ENCODE measurements at regions not wholly inside any gene's neighbourhood (a gene's known extent, or its start where the extent isn't known, plus 50 kb on each side); places are given as distances from the start of the nearest gene placed in this dataset.
A peak's percentile ranks its signal among the peaks of the same experiment; 100 is the strongest.

DNA sequence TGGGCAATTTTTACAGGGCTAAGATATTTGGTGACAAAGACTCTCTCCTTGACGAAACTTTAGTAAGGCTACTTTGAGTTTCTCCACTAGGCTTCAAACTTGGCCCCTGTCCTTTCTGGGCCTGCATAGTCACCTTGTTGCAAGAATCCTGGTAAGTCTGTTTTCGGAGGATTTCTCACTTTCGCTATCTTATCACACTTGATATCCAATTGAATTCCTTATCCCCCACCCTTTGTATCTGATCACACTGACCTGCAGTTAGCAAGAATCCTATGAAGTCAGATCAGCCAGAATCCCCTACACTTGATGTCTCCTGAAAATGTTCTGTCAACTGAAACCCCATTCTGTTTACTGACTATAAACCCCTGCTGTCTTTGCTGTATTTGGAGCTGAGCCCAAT, 499.8 kb upstream of the GCFC2 start:
- Mint-ChIP-seq H3K27me3 (no peaks in the 10 kb centered on the region), H3K4me3 (no peak overlapping the region), H3K9me3 (ENCODE audit: low read depth) (peaks cover 7% of the 10 kb centered on the region), H3K4me1 (no peaks in the 10 kb centered on the region), H3K36me3 (ENCODE audit: low read depth) (no peaks in the 10 kb centered on the region), H3K27ac (no peak overlapping the region)
- ChIA-PET POLR2A (no interaction called here), CTCF (interaction anchor here (0.8 to 1.4 kb wide), 2 partner anchors 13 to 18 kb away, joined by 3 read pairs; no protein-coding TSS in a partner anchor)
- DNase-seq (no peak), ATAC-seq (no peak)
- intact Hi-C loops (cut with DNase I, micrococcal nuclease), result no loop called here

DNA sequence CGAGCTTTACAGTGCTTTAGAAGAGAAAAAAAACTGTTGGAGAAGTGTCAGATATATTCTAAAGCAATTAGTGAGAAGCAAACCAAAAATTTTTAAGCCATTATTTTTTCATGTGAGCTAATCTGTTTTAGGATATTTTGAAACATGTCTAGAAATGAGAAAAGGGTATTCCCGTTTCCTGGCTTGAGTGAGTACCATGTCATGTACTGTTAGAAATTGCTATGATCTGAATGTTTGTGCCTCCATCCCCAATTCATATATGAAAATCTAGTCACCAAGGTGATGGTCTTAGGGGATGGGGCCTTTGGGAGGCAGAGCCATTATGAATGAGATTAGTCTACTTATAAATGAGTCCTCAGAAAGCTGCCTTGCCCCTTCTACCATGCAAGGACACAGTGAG, 493.3 kb upstream of the GCFC2 start:
- Mint-ChIP-seq H3K27ac (no peak overlapping the region), H3K4me3 (no peak overlapping the region), H3K36me3 (ENCODE audit: low read depth) (no peaks in the 10 kb centered on the region), H3K27me3 (no peaks in the 10 kb centered on the region), H3K9me3 (ENCODE audit: low read depth) (no peaks in the 10 kb centered on the region), H3K4me1 (no peaks in the 10 kb centered on the region)
- POLR2A ChIA-PET, result no interaction called here
- CTCF ChIA-PET, result interaction anchor here (0.9 kb wide), 1 partner anchor 9 kb away, joined by 3 read pairs; no protein-coding TSS in a partner anchor
- DNase-seq, result no peak
- ATAC-seq, result no peak
- intact Hi-C loops (cut with DNase I, micrococcal nuclease), result no loop called here

DNA sequence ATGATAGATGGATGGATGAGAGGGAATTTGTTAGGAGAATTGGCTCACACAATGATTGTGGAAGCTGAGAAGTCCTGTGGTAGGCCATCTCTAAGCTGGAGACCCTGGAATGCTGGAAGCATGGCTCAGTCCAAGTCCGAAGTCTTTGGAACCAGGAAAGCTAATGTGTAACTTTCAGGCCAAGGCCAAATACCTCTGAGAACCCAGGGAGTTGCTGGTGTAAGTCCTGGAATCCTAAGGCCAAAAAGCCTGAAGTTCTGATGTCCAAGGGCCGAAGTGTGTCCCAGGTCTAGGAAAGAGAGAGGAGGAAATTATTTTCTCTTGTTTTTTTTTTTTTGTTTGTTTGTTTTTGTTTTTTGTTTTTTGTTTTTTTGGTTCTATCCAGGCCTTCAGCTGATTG, 492.2 kb upstream of the GCFC2 start:
- CTCF ChIA-PET, result interaction anchor here (0.6 kb wide), 1 partner anchor 291 kb away, joined by 5 read pairs; no protein-coding TSS in a partner anchor
- H3K27ac Mint-ChIP-seq, result no peak overlapping the region
- H3K9me3 Mint-ChIP-seq (ENCODE audit: low read depth), result no peaks in the 10 kb centered on the region
- H3K27me3 Mint-ChIP-seq, result no peaks in the 10 kb centered on the region
- no peak overlapping the region for H3K4me3 Mint-ChIP-seq
- intact Hi-C loops (cut with DNase I, micrococcal nuclease), result no loop called here
- no peak for ATAC-seq
- DNase-seq, result no peak
- no peaks in the 10 kb centered on the region for H3K4me1 Mint-ChIP-seq
- POLR2A ChIA-PET, result no interaction called here
- H3K36me3 Mint-ChIP-seq (ENCODE audit: low read depth), result no peaks in the 10 kb centered on the region

DNA sequence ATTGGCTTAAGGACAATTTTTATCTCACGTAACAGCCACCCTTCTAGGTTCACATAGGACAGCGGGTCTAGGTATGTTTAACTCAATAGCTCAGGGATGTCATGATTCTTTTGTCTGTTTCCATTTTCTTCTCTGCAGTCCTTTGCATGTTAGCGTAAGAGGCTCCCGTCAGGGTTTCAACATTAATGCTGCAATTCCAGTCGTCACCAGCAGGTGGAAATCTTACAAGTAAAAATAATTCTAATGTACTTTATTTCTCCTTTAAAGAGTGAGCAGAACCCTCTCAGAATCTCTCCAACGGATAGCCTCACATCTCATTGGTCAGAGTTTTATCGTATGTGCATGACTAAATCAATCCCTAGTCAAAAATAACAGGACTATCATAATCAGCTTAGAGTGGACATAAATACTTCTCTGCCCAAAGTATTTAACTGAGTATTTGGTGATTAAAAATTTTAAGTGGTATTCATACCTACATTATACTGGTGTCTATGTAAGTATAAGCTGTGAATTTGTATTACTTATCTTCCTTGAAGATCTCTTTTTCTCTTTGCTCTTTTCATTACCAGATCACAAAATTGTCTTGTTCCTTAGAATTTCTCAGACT, 487.2 kb upstream of the GCFC2 start:
- DNase-seq (peak; percentile 68), ATAC-seq (no peak)
- intact Hi-C loops (cut with DNase I, micrococcal nuclease), result loop anchor here (1.0 to 10.0 kb wide), 3 partner anchors 401 to 413 kb away; no protein-coding TSS in a partner anchor
- Mint-ChIP-seq H3K36me3 (ENCODE audit: low read depth) (no peaks in the 10 kb centered on the region), H3K27me3 (no peaks in the 10 kb centered on the region), H3K9me3 (ENCODE audit: low read depth) (no peaks in the 10 kb centered on the region), H3K27ac (no peak overlapping the region), H3K4me1 (no peaks in the 10 kb centered on the region), H3K4me3 (no peak overlapping the region)
- POLR2A ChIA-PET, result no interaction called here
- CTCF ChIA-PET, result interaction anchor here (0.8 to 1.9 kb wide), 6 partner anchors 9 to 403 kb away, joined by 3 to 7 read pairs (median 3); no protein-coding TSS in a partner anchor

- Mint-ChIP-seq H3K4me1 (no peaks in the 10 kb centered on the region), H3K27ac (no peak overlapping the region), H3K4me3 (no peak overlapping the region), H3K9me3 (ENCODE audit: low read depth) (peaks cover 1% of the 10 kb centered on the region), H3K36me3 (ENCODE audit: low read depth) (no peaks in the 10 kb centered on the region), H3K27me3 (no peaks in the 10 kb centered on the region)
- ATAC-seq (no peak), DNase-seq (no peak)
- intact Hi-C loops (cut with DNase I, micrococcal nuclease), result loop anchor here in 1 of 2 experiments (10.0 kb wide), 1 partner anchor 413 kb away; no protein-coding TSS in a partner anchor
- POLR2A ChIA-PET, result no interaction called here
- CTCF ChIA-PET, result interaction anchor here (1.0 to 1.9 kb wide), 2 partner anchors 9 to 14 kb away, joined by 3 to 7 read pairs; no protein-coding TSS in a partner anchor
These were observed 486.7 kb upstream of the GCFC2 start for GRCh38 chr2:76197428-76197827.

DNA sequence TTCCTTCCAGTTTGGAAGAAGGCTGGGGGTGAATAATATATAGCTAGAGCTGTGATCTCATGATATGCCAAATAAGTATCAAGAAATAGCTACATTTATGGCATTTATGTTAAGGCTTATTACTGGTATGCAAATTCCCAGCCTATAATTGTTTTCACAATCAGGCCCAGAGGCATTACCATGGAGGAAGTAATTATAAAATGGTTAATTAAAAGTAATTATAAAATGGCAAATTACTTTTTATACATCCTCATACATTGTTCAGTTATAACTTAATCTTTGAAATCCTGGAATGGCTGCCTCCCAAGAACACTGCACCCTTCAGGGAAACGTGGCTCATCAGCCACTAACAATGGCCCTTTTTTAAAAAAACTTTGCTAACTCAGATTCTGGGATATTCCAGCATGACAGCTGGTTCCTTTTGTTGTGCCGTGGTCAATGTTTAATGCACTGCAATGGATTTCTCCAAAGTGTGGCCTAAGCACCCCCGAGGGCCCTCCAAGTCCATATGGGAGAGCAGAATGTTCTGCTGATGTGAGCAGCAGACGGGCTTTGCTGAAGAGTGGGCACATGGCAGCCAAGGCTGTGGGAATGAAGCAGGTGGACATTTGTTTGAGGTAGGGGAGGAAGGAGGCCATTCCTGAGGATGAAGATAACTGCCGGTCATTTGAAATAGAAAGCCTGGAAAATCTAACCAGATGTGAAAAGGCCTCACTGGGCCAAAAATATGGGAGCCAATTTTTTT, 483.5 kb upstream of the GCFC2 start:
- peaks cover 4% of the 10 kb centered on the region for H3K9me3 Mint-ChIP-seq (ENCODE audit: low read depth)
- H3K4me1 Mint-ChIP-seq, result no peaks in the 10 kb centered on the region
- H3K4me3 Mint-ChIP-seq, result no peak overlapping the region
- no peaks in the 10 kb centered on the region for H3K27me3 Mint-ChIP-seq
- no peak for ATAC-seq
- intact Hi-C loops (cut with DNase I, micrococcal nuclease), result loop anchor here in 1 of 2 experiments (10.0 kb wide), 1 partner anchor 409 kb away; no protein-coding TSS in a partner anchor
- H3K27ac Mint-ChIP-seq, result no peak overlapping the region
- DNase-seq, result no peak
- POLR2A ChIA-PET, result no interaction called here
- CTCF ChIA-PET, result no interaction called here
- H3K36me3 Mint-ChIP-seq (ENCODE audit: low read depth), result no peaks in the 10 kb centered on the region

GRCh38 chr2:76193089-76193488, 482.4 kb upstream of the GCFC2 start:
- Mint-ChIP-seq H3K4me1 (no peaks in the 10 kb centered on the region), H3K9me3 (ENCODE audit: low read depth) (peaks cover 4% of the 10 kb centered on the region), H3K27me3 (no peaks in the 10 kb centered on the region), H3K4me3 (no peak overlapping the region), H3K36me3 (ENCODE audit: low read depth) (no peaks in the 10 kb centered on the region), H3K27ac (no peak overlapping the region)
- POLR2A ChIA-PET, result no interaction called here
- ATAC-seq (no peak), DNase-seq (no peak)
- intact Hi-C loops (cut with DNase I, micrococcal nuclease), result loop anchor here in 1 of 2 experiments (10.0 kb wide), 1 partner anchor 408 kb away; no protein-coding TSS in a partner anchor
- CTCF ChIA-PET, result interaction anchor here (0.7 to 1.4 kb wide), 2 partner anchors 18 to 1465 kb away, joined by 3 read pairs; no protein-coding TSS in a partner anchor

- ATAC-seq, result no peak
- CTCF ChIA-PET, result no interaction called here
- peaks cover 5% of the 10 kb centered on the region for H3K9me3 Mint-ChIP-seq (ENCODE audit: low read depth)
- POLR2A ChIA-PET, result interaction anchor here (0.7 kb wide), 1 partner anchor 100 kb away, joined by 6 read pairs; no protein-coding TSS in a partner anchor
- no peak overlapping the region for H3K27ac Mint-ChIP-seq
- H3K36me3 Mint-ChIP-seq (ENCODE audit: low read depth), result no peaks in the 10 kb centered on the region
- H3K4me3 Mint-ChIP-seq, result no peak overlapping the region
- intact Hi-C loops (cut with DNase I, micrococcal nuclease), result no loop called here
- no peaks in the 10 kb centered on the region for H3K27me3 Mint-ChIP-seq
- no peak for DNase-seq
- no peaks in the 10 kb centered on the region for H3K4me1 Mint-ChIP-seq
These were observed 477.8 kb upstream of the GCFC2 start for GRCh38 chr2:76188334-76189008.

DNA sequence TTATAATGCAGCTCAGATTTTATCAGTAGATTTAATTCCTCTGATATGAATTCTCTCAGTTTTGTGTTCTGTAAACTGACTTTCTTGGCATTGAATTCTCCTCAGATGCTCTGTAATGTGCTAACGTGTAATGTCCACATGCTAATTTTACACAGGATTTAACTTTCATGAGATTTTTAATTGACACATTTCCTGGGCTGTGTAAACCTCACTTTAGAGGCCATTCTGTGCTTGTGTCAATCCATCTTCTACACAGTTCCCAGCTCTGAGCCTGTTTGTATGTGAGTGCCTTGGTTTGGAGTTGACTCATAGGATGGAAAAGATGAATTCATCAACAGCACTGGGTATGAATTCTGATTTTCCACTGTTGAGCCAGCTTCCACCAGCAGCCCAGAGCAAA, 476.7 kb upstream of the GCFC2 start:
- H3K4me1 Mint-ChIP-seq, result no peaks in the 10 kb centered on the region
- no peaks in the 10 kb centered on the region for H3K27me3 Mint-ChIP-seq
- ATAC-seq (no peak), DNase-seq (no peak)
- intact Hi-C loops (cut with DNase I, micrococcal nuclease), result no loop called here
- peaks cover 4% of the 10 kb centered on the region for H3K9me3 Mint-ChIP-seq (ENCODE audit: low read depth)
- H3K4me3 Mint-ChIP-seq, result no peak overlapping the region
- CTCF ChIA-PET, result no interaction called here
- POLR2A ChIA-PET, result no interaction called here
- H3K36me3 Mint-ChIP-seq (ENCODE audit: low read depth), result no peaks in the 10 kb centered on the region
- no peak overlapping the region for H3K27ac Mint-ChIP-seq

DNA sequence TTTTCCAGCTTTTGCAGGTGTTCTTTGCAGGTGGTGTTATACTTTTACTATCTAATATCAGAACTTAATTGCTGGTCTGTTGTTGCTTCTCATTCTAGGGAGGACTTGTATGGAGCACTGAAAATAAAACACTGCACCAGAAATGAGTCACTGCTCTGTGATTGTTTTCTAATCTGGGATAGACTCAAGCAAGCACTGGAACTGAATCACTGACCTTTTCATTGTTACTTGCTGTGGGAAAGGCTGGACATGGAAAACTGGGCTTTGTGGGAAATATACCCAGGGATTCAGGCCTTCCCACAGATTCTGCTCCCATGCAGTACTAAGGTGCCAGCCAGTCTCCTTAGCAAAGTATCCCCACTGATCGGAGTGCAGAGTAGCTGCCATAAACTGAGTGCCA, 470.0 kb upstream of the GCFC2 start:
- Mint-ChIP-seq H3K27ac (no peak overlapping the region), H3K27me3 (no peaks in the 10 kb centered on the region), H3K9me3 (ENCODE audit: low read depth) (peaks cover 21% of the 10 kb centered on the region), H3K4me1 (no peaks in the 10 kb centered on the region), H3K4me3 (no peak overlapping the region), H3K36me3 (ENCODE audit: low read depth) (no peaks in the 10 kb centered on the region)
- ATAC-seq, result no peak
- ChIA-PET CTCF (no interaction called here), POLR2A (no interaction called here)
- intact Hi-C loops (cut with DNase I, micrococcal nuclease), result no loop called here
- DNase-seq, result no peak

DNA sequence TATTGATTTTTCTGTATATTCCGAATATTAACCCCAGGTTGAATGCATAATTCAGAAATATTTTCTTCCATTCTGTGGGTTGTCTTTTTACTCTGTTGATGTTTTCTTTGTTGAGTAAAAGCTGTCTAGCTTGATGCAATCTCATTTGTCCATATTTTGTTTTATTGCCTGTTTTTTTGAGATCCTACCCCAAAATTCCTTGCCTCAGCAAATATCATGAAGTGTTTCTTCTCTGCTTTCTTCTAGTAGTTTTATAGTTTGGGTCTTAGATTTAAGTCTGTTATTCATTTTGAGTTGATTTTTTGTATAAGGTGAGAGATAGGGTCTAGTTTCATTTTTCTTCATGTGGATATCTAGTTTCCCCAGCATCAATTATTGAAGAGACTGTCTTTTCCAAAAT, 467.9 kb upstream of the GCFC2 start:
- no peak overlapping the region for H3K27ac Mint-ChIP-seq
- CTCF ChIA-PET, result no interaction called here

More for the DNA sequence above, 467.9 kb upstream of the GCFC2 start:
- ATAC-seq (no peak), DNase-seq (no peak)
- H3K27me3 Mint-ChIP-seq, result no peaks in the 10 kb centered on the region
- intact Hi-C loops (cut with DNase I, micrococcal nuclease), result no loop called here
- POLR2A ChIA-PET, result no interaction called here
- no peaks in the 10 kb centered on the region for H3K36me3 Mint-ChIP-seq (ENCODE audit: low read depth)
- H3K9me3 Mint-ChIP-seq (ENCODE audit: low read depth), result peaks cover 25% of the 10 kb centered on the region
- no peak overlapping the region for H3K4me3 Mint-ChIP-seq
- H3K4me1 Mint-ChIP-seq, result no peaks in the 10 kb centered on the region

Measured in activated CD4-positive, alpha-beta T cell treated with anti-CD3 and anti-CD28 coated beads for 36 hours (primary cell).